ENCODE measurements at regions not wholly inside any gene's neighbourhood (a gene's known extent, or its start where the extent isn't known, plus 50 kb on each side); places are given as distances from the start of the nearest gene placed in this dataset.
"Not testable (repeated sequence)": the region's sequence is repeated elsewhere in the genome, so short reads cannot be mapped to it uniquely, and the experiment has no call there.

DNA sequence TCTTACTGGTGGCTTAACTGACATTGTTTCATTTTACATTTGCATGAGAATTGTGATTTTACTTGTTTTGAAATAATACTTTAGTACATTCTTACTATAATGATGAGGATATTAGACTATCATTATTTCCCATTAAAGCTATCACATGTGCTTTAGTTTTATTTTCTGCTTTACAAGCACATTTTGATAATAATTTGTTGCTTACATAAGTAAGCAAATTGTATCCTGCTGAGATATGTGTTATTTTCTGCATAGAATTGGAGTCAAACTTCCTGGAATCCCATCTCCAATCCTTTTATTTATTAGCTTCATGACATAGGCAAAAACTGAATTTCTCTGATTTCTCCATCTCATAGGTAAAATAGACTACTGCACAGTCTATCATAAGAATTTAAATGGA, 847.4 kb downstream of the DIPK2A start:
- H3K9me3 Mint-ChIP-seq, result peaks cover 0 to 2% of the 10 kb centered on the region in 2 donors
- H3K4me3 Mint-ChIP-seq, result no peak overlapping the region

DNA sequence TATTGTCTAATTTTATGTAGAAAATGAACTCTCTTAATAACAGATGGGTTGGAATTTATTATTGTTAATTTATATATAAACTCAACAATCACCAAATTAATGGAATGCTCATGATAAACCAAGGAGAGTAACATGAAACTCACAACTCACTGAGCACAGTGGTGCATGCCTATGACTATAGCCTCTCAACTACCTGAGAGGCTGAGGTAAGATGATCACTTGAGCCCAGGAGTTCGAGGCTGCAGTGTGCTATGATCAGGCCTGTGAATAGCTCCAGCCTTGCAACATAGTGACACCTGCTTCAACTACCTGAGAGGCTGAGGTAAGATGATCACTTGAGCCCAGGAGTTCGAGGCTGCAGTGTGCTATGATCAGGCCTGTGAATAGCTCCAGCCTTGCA, 848.6 kb downstream of the DIPK2A start:
- ATAC-seq (replicated peaks in 1 of 2); H3K9me3 Mint-ChIP-seq: not testable (repeated sequence)

More for the DNA sequence above, 847.4 kb downstream of the DIPK2A start:
- Mint-ChIP-seq H3K27me3 (ENCODE audit: low read depth) (no peaks in the 10 kb centered on the region), H3K4me1 (ENCODE audit: low read depth) (no peaks in the 10 kb centered on the region), H3K36me3 (ENCODE audit: insufficient read depth in 2 of 2) (peaks cover 0 to 1% of the 10 kb centered on the region in 2 donors), H3K27ac (no peak overlapping the region)
- DNase-seq, result no peak
- ATAC-seq (replicated peaks in 1 of 2), result no peak

DNA sequence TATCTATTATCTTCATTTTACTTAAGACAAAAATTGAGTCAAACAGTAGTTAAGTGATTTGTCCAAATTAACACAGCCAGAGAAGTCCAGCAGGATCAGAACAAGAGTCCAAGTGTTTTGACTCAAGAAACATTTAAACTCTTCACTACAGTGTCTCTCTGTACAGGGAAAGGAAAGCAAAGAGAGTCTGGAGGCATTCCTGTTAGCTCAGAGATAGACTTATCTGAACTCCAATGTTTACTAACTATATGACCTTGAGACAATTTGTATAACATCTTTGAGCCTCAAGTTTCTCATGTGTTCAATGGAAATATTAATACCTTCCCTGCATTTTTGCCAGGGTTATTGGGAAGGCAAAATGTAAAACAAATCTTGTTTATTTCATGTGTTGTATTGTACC, 849.1 kb downstream of the DIPK2A start:
- ATAC-seq (replicated peaks in 1 of 2), result no peak
- no peaks in the 10 kb centered on the region for H3K27me3 Mint-ChIP-seq (ENCODE audit: low read depth)
- no peak for DNase-seq
- H3K27ac Mint-ChIP-seq, result no peak overlapping the region
- peaks cover 0 to 1% of the 10 kb centered on the region in 2 donors for H3K36me3 Mint-ChIP-seq (ENCODE audit: insufficient read depth in 2 of 2)
- no peaks in the 10 kb centered on the region for H3K4me1 Mint-ChIP-seq (ENCODE audit: low read depth)
- no peak overlapping the region for H3K4me3 Mint-ChIP-seq
- H3K9me3 Mint-ChIP-seq, result peaks cover 0 to 2% of the 10 kb centered on the region in 2 donors

More for the DNA sequence above, 848.6 kb downstream of the DIPK2A start:
- not testable (repeated sequence) for H3K4me3 Mint-ChIP-seq; H3K27me3 Mint-ChIP-seq (ENCODE audit: low read depth); H3K27ac Mint-ChIP-seq; DNase-seq; H3K4me1 Mint-ChIP-seq (ENCODE audit: low read depth); H3K36me3 Mint-ChIP-seq (ENCODE audit: insufficient read depth in 2 of 2)

DNA sequence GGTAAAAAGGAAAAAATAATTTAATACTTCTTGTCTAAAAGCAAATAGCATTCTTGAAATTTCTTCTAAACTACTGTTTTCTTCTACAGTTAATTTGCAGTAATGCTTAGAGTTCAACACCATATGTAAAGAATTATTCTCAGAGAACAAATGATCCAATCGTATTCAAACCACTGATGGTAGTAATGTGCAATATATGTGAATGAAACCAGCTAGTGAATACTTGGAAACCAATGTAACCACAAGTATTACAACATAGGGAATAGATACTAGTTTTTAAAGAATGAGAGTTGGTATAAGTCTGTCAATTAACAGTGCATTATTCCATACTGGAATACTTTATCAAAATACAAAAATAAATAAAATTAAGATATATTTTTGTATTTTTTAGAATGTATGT, 850.0 kb downstream of the DIPK2A start:
- peaks cover 0 to 2% of the 10 kb centered on the region in 2 donors for H3K9me3 Mint-ChIP-seq
- H3K36me3 Mint-ChIP-seq (ENCODE audit: insufficient read depth in 2 of 2), result peaks cover 0 to 1% of the 10 kb centered on the region in 2 donors
- no peak overlapping the region for H3K27ac Mint-ChIP-seq
- no peaks in the 10 kb centered on the region for H3K27me3 Mint-ChIP-seq (ENCODE audit: low read depth)
- no peak overlapping the region for H3K4me3 Mint-ChIP-seq
- ATAC-seq (replicated peaks in 1 of 2) (no peak), DNase-seq (no peak)
- H3K4me1 Mint-ChIP-seq (ENCODE audit: low read depth), result no peaks in the 10 kb centered on the region

DNA sequence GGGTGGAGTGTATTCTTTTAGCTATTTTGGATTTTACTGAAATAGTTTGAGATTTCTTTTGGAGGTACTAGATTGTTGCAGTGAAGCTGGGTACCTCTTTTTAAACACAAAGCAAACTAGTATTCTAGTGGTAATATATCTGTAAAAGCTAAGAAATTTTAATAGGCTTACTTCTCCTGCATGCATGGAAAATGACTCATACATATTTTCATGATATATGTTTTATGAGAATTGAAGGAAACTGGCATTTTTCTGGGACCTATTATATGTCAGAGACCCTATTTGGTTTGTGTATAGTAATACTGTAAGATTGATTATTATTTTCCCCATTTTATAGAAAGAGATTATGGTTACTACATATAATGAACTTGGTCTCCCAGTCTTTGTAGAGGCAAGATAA, 851.0 kb downstream of the DIPK2A start:
- no peak overlapping the region for H3K4me3 Mint-ChIP-seq
- H3K36me3 Mint-ChIP-seq (ENCODE audit: insufficient read depth in 2 of 2), result peaks cover 0 to 1% of the 10 kb centered on the region in 2 donors
- no peaks in the 10 kb centered on the region for H3K27me3 Mint-ChIP-seq (ENCODE audit: low read depth)
- H3K9me3 Mint-ChIP-seq, result peaks cover 0 to 2% of the 10 kb centered on the region in 2 donors
- ATAC-seq (replicated peaks in 1 of 2), result no peak
- no peaks in the 10 kb centered on the region for H3K4me1 Mint-ChIP-seq (ENCODE audit: low read depth)
- DNase-seq, result no peak
- no peak overlapping the region for H3K27ac Mint-ChIP-seq

DNA sequence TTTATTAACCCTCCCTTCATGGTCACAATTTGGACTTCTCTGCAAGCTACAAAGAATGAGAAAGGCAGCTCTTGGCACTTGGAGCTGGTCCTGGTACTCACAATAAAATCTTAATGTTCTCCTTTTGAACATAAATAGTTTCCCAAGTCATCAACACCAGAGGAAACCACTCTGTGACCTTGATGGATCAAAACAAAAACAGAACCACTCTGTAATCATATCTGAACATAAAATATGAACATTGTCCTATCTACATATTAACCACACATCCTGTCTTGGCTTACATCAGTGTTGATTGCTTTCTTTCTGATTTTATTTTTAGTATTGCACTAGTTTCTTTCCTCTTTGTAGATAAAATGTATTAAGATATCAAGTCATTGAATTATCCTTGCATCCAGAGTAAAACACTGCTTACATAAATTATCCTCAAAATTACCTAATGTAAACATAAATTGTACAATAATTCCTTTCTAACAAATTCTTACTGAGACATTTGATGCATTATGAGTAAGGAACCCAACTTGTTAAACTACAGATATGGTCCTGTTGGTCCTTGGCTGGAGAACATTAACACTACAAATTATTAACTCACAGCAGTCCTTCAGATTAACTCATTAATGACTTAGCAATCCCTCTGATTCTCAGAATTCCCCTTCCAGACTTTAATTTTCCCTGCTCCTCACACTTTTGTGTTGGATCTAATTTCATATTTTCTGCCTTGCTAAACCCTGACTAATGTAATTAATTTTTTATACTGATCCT, 860.5 kb downstream of the DIPK2A start:
- DNase-seq (no peak), ATAC-seq (replicated peaks in 1 of 2) (no peak)
- H3K27ac Mint-ChIP-seq, result no peak overlapping the region
- peaks cover 3 to 5% of the 10 kb centered on the region in 2 donors for H3K9me3 Mint-ChIP-seq
- peaks cover 0 to 2% of the 10 kb centered on the region in 2 donors for H3K36me3 Mint-ChIP-seq (ENCODE audit: insufficient read depth in 2 of 2)
- no peak overlapping the region for H3K4me3 Mint-ChIP-seq
- H3K27me3 Mint-ChIP-seq (ENCODE audit: low read depth), result no peaks in the 10 kb centered on the region
- no peaks in the 10 kb centered on the region for H3K4me1 Mint-ChIP-seq (ENCODE audit: low read depth)

DNA sequence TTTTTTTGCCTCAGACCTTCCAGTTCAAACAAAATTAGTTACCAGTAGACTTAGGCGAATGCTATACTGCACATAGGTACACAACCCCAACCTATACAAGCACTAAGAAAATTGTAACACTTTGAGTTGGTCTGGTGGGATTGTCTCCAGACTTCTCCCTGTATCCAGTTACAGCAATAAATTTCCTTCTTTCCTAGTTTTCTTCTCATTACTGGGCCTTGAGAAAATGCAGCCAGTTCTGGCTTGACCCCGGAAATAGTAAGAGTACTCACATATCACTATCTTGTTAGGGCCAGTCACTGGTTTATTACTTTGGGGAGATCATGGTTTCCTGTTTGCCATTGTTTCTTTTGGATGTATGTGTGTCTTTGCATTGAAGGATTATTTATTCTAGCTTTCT, 868.4 kb downstream of the DIPK2A start:
- DNase-seq (no peak), ATAC-seq (replicated peaks in 1 of 2) (no peak)
- Mint-ChIP-seq H3K4me3 (no peak overlapping the region), H3K36me3 (ENCODE audit: insufficient read depth in 2 of 2) (peaks cover 0 to 2% of the 10 kb centered on the region in 2 donors), H3K9me3 (peaks cover 5 to 7% of the 10 kb centered on the region in 2 donors), H3K27me3 (ENCODE audit: low read depth) (no peaks in the 10 kb centered on the region), H3K4me1 (ENCODE audit: low read depth) (no peaks in the 10 kb centered on the region), H3K27ac (no peak overlapping the region)

DNA sequence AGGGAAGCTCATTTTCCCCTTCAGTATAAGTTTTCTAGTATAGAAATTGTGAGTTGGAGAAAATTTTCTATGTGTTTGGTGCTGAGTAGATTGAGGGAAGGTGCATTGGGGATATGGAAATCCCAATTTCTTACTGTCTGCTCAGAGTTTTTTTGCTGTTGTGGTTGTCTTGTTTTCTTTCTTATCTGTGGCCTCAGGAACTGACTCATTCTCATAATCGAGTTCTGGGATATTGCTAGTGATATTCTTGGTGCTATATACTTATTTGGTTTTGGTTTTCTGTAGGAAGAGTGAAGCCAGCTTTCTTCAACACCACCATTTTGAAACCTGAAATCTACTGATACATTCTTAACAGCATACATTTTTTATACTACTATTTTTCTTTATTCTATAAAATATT, 869.2 kb downstream of the DIPK2A start:
- Mint-ChIP-seq H3K27me3 (ENCODE audit: low read depth) (no peaks in the 10 kb centered on the region), H3K36me3 (ENCODE audit: insufficient read depth in 2 of 2) (peaks cover 0 to 2% of the 10 kb centered on the region in 2 donors), H3K9me3 (peaks cover 5 to 7% of the 10 kb centered on the region in 2 donors)

DNA sequence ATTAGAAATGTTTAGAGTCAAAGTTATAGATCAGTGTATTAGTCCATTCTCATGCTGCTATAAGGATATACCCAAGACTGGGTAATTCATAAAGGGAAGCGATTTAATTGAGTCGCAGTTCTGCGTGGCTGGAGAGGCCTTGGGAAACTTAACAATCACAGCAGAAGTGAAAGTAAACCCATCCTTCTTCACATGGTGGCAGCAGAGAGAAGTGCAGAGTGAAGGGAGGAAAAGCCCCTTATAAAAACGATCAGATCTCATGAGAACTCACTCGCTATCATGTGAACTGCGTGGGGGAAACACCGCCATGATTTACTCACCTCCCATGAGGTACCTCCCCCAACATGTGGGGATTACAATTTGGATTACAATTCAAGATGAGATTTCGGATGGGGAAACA, 871.5 kb downstream of the DIPK2A start:
- peaks cover 0 to 2% of the 10 kb centered on the region in 2 donors for H3K36me3 Mint-ChIP-seq (ENCODE audit: insufficient read depth in 2 of 2)
- H3K4me3 Mint-ChIP-seq, result no peak overlapping the region
- H3K27me3 Mint-ChIP-seq (ENCODE audit: low read depth), result no peaks in the 10 kb centered on the region
- H3K9me3 Mint-ChIP-seq, result peaks cover 5 to 7% of the 10 kb centered on the region in 2 donors
- DNase-seq (no peak), ATAC-seq (replicated peaks in 1 of 2) (no peak)
- no peak overlapping the region for H3K27ac Mint-ChIP-seq
- H3K4me1 Mint-ChIP-seq (ENCODE audit: low read depth), result no peaks in the 10 kb centered on the region

More for the DNA sequence above, 869.2 kb downstream of the DIPK2A start:
- no peak overlapping the region for H3K4me3 Mint-ChIP-seq
- no peaks in the 10 kb centered on the region for H3K4me1 Mint-ChIP-seq (ENCODE audit: low read depth)
- H3K27ac Mint-ChIP-seq, result no peak overlapping the region
- DNase-seq (no peak), ATAC-seq (replicated peaks in 1 of 2) (no peak)

DNA sequence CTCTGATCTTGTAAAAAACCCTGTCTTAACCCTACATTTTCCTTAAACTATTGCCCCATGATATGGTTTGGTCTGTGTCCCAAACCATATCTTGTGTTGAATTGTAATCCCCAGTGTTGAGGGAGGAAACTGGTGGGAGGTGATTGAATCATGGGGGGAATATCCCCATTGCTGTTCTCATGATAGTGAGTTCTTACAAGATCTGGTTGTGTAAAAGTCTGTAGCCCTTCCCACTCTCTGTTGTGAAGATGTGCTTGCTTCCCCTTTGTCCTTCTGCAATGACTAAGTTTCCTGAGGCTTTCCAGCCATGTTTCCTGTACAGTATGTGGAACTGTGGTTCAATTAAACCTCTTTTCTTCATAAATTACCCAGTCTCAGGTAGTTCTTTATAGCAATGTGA, 881.4 kb downstream of the DIPK2A start:
- Mint-ChIP-seq H3K4me3 (no peak overlapping the region), H3K9me3 (no peaks in the 10 kb centered on the region), H3K36me3 (ENCODE audit: insufficient read depth in 2 of 2) (no peaks in the 10 kb centered on the region), H3K27ac (no peak overlapping the region), H3K27me3 (ENCODE audit: low read depth) (no peaks in the 10 kb centered on the region), H3K4me1 (ENCODE audit: low read depth) (no peaks in the 10 kb centered on the region)
- DNase-seq (no peak), ATAC-seq (replicated peaks in 1 of 2) (no peak)

DNA sequence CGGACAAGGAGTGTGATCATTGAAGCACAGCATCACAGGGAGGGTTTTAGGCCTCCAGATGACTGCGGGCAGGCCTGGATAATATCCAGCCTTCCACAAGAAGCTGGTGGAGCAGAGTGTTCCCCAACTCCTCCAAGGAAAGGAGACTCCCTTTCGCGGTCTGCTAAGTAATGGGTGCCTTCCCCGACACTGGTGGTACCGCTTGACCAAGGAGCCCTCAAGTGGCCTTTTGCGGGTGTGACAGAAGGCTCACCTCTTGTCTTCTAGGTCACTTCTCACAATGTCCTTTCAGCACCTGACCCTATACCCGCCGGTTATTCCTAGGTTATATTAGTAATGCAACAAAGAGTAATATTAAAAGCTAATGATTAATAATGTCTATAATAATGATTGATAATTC, 882.4 kb downstream of the DIPK2A start:
- H3K36me3 Mint-ChIP-seq (ENCODE audit: insufficient read depth in 2 of 2); H3K4me3 Mint-ChIP-seq; H3K9me3 Mint-ChIP-seq; DNase-seq; ATAC-seq (replicated peaks in 1 of 2); H3K27ac Mint-ChIP-seq; H3K27me3 Mint-ChIP-seq (ENCODE audit: low read depth); H3K4me1 Mint-ChIP-seq (ENCODE audit: low read depth): not testable (repeated sequence)

DNA sequence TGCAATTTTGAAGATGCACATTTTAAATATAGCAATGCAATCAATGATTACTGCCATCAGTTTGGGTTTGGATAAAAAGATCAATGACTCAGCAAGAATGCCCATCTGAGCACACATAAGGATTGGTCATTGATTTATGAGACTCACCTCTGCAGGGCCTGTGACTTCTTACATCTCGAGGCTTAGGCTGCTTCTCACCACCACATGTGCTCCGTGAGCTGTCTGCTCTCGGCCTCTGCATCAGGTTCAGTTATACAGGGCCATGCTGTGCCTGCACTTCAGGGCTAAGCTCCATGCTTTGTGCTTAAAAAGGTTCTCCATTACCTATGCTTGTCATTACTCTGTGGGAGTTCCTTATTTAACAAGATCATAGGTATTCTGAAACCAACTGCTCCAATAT, 887.5 kb downstream of the DIPK2A start:
- Mint-ChIP-seq H3K36me3 (ENCODE audit: insufficient read depth in 2 of 2) (no peaks in the 10 kb centered on the region), H3K4me1 (ENCODE audit: low read depth) (no peaks in the 10 kb centered on the region), H3K27me3 (ENCODE audit: low read depth) (no peaks in the 10 kb centered on the region), H3K27ac (no peak overlapping the region), H3K4me3 (no peak overlapping the region), H3K9me3 (no peaks in the 10 kb centered on the region)
- DNase-seq, result no peak
- no peak for ATAC-seq (replicated peaks in 1 of 2)

DNA sequence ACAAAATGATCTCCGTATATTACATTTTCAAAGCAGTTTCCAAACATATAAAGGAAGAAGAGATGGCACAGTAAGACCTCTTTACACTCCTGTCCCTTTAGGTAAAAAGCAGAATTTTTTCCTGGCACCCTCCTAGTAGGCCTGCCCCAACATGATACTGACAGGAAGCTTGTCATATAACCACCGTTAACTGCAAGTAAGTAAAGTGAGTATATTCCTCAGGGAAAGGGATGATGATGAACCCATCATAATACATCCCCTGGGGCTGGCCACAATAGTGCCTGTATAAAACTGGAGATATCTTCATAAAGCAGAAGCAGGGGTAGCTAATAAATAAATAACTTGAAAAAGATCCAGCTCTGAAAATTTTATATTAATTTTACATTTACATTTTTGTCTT, 893.0 kb downstream of the DIPK2A start:
- Mint-ChIP-seq H3K9me3 (peaks cover under 1 to 2% of the 10 kb centered on the region in 2 donors), H3K4me1 (ENCODE audit: low read depth) (no peaks in the 10 kb centered on the region), H3K36me3 (ENCODE audit: insufficient read depth in 2 of 2) (no peaks in the 10 kb centered on the region), H3K4me3 (no peak overlapping the region), H3K27ac (no peak overlapping the region), H3K27me3 (ENCODE audit: low read depth) (no peaks in the 10 kb centered on the region)
- no peak for DNase-seq
- ATAC-seq (replicated peaks in 1 of 2), result no peak

DNA sequence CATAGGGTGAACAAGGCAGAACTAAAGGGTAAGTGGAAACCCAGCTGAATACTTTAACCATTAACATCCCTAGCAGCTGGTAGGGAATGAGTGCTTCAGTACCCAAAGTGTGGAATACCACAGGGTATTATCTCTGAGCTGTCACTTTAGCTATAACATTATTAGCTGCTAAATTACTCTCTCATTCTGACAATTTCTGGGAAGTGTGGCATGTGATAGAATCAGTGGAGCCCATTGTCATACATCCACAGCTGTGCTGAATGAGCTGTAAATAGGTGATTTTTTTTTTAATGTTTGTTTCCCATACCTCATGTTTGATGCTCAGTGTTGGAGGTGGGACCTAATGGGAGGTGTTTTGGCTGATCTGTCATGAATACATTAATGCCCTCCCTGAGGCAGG, 894.3 kb downstream of the DIPK2A start:
- no peaks in the 10 kb centered on the region for H3K4me1 Mint-ChIP-seq (ENCODE audit: low read depth)
- H3K4me3 Mint-ChIP-seq, result no peak overlapping the region
- no peaks in the 10 kb centered on the region for H3K27me3 Mint-ChIP-seq (ENCODE audit: low read depth)
- no peak for ATAC-seq (replicated peaks in 1 of 2)
- H3K9me3 Mint-ChIP-seq, result peaks cover 2 to 4% of the 10 kb centered on the region in 2 donors
- H3K36me3 Mint-ChIP-seq (ENCODE audit: insufficient read depth in 2 of 2), result no peaks in the 10 kb centered on the region
- H3K27ac Mint-ChIP-seq, result no peak overlapping the region
- DNase-seq, result no peak

All from activated T-cell treated with anti-CD3 and anti-CD28 coated beads, Interleukin-2, amount 50 U/mL, for 72 hours (primary cell).